ENCODE measurements at regions not wholly inside any gene's neighbourhood (a gene's known extent, or its start where the extent isn't known, plus 50 kb on each side); places are given as distances from the start of the nearest gene placed in this dataset.

GRCh38 chr12:17618831-17619230 lies 471.2 kb downstream of the RERGL start:
- DNase-seq (ENCODE audit: low spot score): no peak
- no peak overlapping the region for H3K27ac ChIP-seq (ENCODE audit: low read depth, low read length, poor library complexity, severe bottlenecking)
- intact Hi-C loops (cut with micrococcal nuclease; ENCODE audit: unreplicated experiment): no loop called here
- H4K20me1 ChIP-seq (ENCODE audit: insufficient read depth, low read length): no peaks in the 10 kb centered on the region
- H3K4me2 ChIP-seq (ENCODE audit: low read length): no peak overlapping the region
- BruUV-seq (replicated peaks): no TSS peak
- TF ChIP-seq CTCF (conservative IDR thresholded peaks at IDR 0.05; ENCODE audit: low read length) (no peak), EZH2phosphoT487 (IDR thresholded peaks at IDR 0.05; ENCODE audit: borderline replicate concordance, low read depth, low read length) (no peak)
- no peaks in the 10 kb centered on the region for H3K9me2 ChIP-seq (ENCODE audit: insufficient read depth, low read length)
- no peaks in the 10 kb centered on the region for H3K9me3 ChIP-seq (ENCODE audit: low read length)
- no peaks in the 10 kb centered on the region for H3K79me2 ChIP-seq (ENCODE audit: insufficient read depth, low read depth, low read length)
- H2AFZ ChIP-seq (ENCODE audit: low read length): no peak overlapping the region
- ChIA-PET POLR2A (no interaction called here), CTCF (ENCODE audit: unreplicated experiment) (no interaction called here)
- no peaks in the 10 kb centered on the region for H3K4me1 ChIP-seq (ENCODE audit: insufficient read depth, low read length, poor library complexity, severe bottlenecking)
- H3K36me3 ChIP-seq (ENCODE audit: insufficient read depth, low read length): no peaks in the 10 kb centered on the region
- H3K4me3 ChIP-seq (ENCODE audit: low read depth, low read length, poor library complexity, severe bottlenecking): no peak overlapping the region

DNA sequence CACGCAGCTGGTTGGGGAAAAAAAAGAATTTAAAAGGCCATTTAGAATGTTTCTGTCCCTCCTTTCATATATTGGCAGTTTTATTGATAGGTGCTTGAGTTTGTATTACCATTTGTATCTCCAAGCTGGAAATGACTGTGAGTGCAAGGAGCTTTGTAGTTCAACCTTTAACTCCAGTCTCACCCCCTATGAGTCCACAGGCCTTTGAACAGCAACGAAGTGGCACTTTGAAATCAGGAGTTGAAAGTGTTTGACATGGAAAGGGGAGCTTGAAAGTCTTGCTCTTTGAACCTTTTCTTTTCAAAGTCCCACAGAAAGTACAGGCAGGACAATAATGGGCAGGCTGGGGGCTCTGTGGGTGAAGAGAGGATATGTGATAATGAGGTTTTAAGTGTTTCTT lies 480.3 kb downstream of the RERGL start:
- Histone ChIP-seq H3K36me3 (ENCODE audit: insufficient read depth, low read length) (no peaks in the 10 kb centered on the region), H3K4me1 (ENCODE audit: insufficient read depth, low read length, poor library complexity, severe bottlenecking) (no peaks in the 10 kb centered on the region), H3K9me3 (ENCODE audit: low read length) (no peaks in the 10 kb centered on the region), H3K9me2 (ENCODE audit: insufficient read depth, low read length) (no peaks in the 10 kb centered on the region), H3K27ac (ENCODE audit: low read depth, low read length, poor library complexity, severe bottlenecking) (no peak overlapping the region), H2AFZ (ENCODE audit: low read length) (no peak overlapping the region), H4K20me1 (ENCODE audit: insufficient read depth, low read length) (no peaks in the 10 kb centered on the region), H3K4me3 (ENCODE audit: low read depth, low read length, poor library complexity, severe bottlenecking) (no peak overlapping the region), H3K4me2 (ENCODE audit: low read length) (no peak overlapping the region), H3K79me2 (ENCODE audit: insufficient read depth, low read depth, low read length) (no peaks in the 10 kb centered on the region)
- DNase-seq (ENCODE audit: low spot score): no peak
- intact Hi-C loops (cut with micrococcal nuclease; ENCODE audit: unreplicated experiment): no loop called here
- TF ChIP-seq CTCF (conservative IDR thresholded peaks at IDR 0.05; ENCODE audit: low read length) (no peak), EZH2phosphoT487 (IDR thresholded peaks at IDR 0.05; ENCODE audit: borderline replicate concordance, low read depth, low read length) (no peak)
- CTCF ChIA-PET (ENCODE audit: unreplicated experiment): no interaction called here
- no TSS peak for BruUV-seq (replicated peaks)
- POLR2A ChIA-PET: interaction anchor here (2.2 kb wide), 1 partner anchor 15 kb away, joined by 6 read pairs; no protein-coding TSS in a partner anchor

GRCh38 chr12:17609153-17609552 lies 480.8 kb downstream of the RERGL start:
- Histone ChIP-seq H2AFZ (ENCODE audit: low read length) (no peak overlapping the region), H3K9me3 (ENCODE audit: low read length) (no peaks in the 10 kb centered on the region)

More at GRCh38 chr12:17609153-17609552, 480.8 kb downstream of the RERGL start:
- intact Hi-C loops (cut with micrococcal nuclease; ENCODE audit: unreplicated experiment): no loop called here
- Histone ChIP-seq H3K4me1 (ENCODE audit: insufficient read depth, low read length, poor library complexity, severe bottlenecking) (no peaks in the 10 kb centered on the region), H3K4me2 (ENCODE audit: low read length) (no peak overlapping the region), H3K9me2 (ENCODE audit: insufficient read depth, low read length) (no peaks in the 10 kb centered on the region), H4K20me1 (ENCODE audit: insufficient read depth, low read length) (no peaks in the 10 kb centered on the region), H3K27ac (ENCODE audit: low read depth, low read length, poor library complexity, severe bottlenecking) (no peak overlapping the region), H3K4me3 (ENCODE audit: low read depth, low read length, poor library complexity, severe bottlenecking) (no peak overlapping the region), H3K79me2 (ENCODE audit: insufficient read depth, low read depth, low read length) (no peaks in the 10 kb centered on the region), H3K36me3 (ENCODE audit: insufficient read depth, low read length) (no peaks in the 10 kb centered on the region)
- TF ChIP-seq EZH2phosphoT487 (IDR thresholded peaks at IDR 0.05; ENCODE audit: borderline replicate concordance, low read depth, low read length) (no peak), CTCF (conservative IDR thresholded peaks at IDR 0.05; ENCODE audit: low read length) (no peak)
- no TSS peak for BruUV-seq (replicated peaks)
- no peak for DNase-seq (ENCODE audit: low spot score)
- ChIA-PET POLR2A (interaction anchor here (2.2 kb wide), 1 partner anchor 14 kb away, joined by 6 read pairs; no protein-coding TSS in a partner anchor), CTCF (ENCODE audit: unreplicated experiment) (no interaction called here)
